Activated naive CD8-positive, alpha-beta T cell treated with anti-CD3 and anti-CD28 coated beads, Interleukin-2, amount 10 ng/mL, durations not matched to agents 7 days and 5 days (primary cell): ENCODE measurements at regions not wholly inside any gene's neighbourhood (a gene's known extent, or its start where the extent isn't known, plus 50 kb on each side); places are given as distances from the start of the nearest gene placed in this dataset.

Experiments
- ATAC-seq: fragments of 150-1000 bp; cut with Tn5 transposase; one replicate; pipeline ENCODE4 v1.10.0; 2021; ENCODE audit warnings: low read depth, moderate library complexity
- POLR2A ChIA-PET: fragments of 350-600 bp; sonication (Branson Sonifier 250); formaldehyde crosslinking; loops from one replicate; lab custom pipeline; 2021; ENCODE audit warnings: antibody characterized with exemption; lab: Charles Lee
- DNase-seq: peaks from one replicate; pipeline ENCODE4 v3.0.0; 2021
- H3K27ac Mint-ChIP-seq: one replicate; pipeline ENCODE4 v1.8.0; 2022; ENCODE audit warnings: mild to moderate bottlenecking, mixed read lengths
- H3K27me3 Mint-ChIP-seq: one replicate; pipeline ENCODE4 v1.8.0; 2022; ENCODE audit warnings: mild to moderate bottlenecking, moderate library complexity, mixed read lengths
- H3K36me3 Mint-ChIP-seq: one replicate; pipeline ENCODE4 v1.8.0; 2021; ENCODE audit warnings: mild to moderate bottlenecking, mixed read lengths
- H3K4me1 Mint-ChIP-seq: one replicate; pipeline ENCODE4 v1.8.0; 2021; ENCODE audit warnings: mixed read lengths
- H3K4me3 Mint-ChIP-seq: one replicate; pipeline ENCODE4 v1.8.0; 2022; ENCODE audit warnings: mild to moderate bottlenecking, moderate library complexity, mixed read lengths
- H3K9me3 Mint-ChIP-seq: one replicate; pipeline ENCODE4 v1.8.0; 2021; ENCODE audit warnings: mixed read lengths

- H3K4me3 Mint-ChIP-seq = no peak overlapping the region
- no peaks in the 10 kb centered on the region for H3K36me3 Mint-ChIP-seq
These were observed 663.7 kb downstream of the PTPRC start for GRCh38 chr1:199302554-199302953.

GRCh38 chr1:199303035-199303434 lies 664.2 kb downstream of the PTPRC start:
- Mint-ChIP-seq H3K27ac (no peak overlapping the region), H3K9me3 (no peaks in the 10 kb centered on the region), H3K36me3 (no peaks in the 10 kb centered on the region), H3K4me1 (no peaks in the 10 kb centered on the region), H3K4me3 (no peak overlapping the region), H3K27me3 (peaks cover 3% of the 10 kb centered on the region)
- ATAC-seq (no peak), DNase-seq (no peak)
- POLR2A ChIA-PET = no interaction called here

More at GRCh38 chr1:199302554-199302953, 663.7 kb downstream of the PTPRC start:
- Mint-ChIP-seq H3K9me3 (no peaks in the 10 kb centered on the region), H3K4me1 (no peaks in the 10 kb centered on the region), H3K27me3 (peaks cover 3% of the 10 kb centered on the region), H3K27ac (no peak overlapping the region)
- DNase-seq (no peak), ATAC-seq (no peak)
- POLR2A ChIA-PET = no interaction called here

- Mint-ChIP-seq H3K4me1 (no peaks in the 10 kb centered on the region), H3K4me3 (no peak overlapping the region), H3K27ac (no peak overlapping the region), H3K9me3 (no peaks in the 10 kb centered on the region), H3K36me3 (no peaks in the 10 kb centered on the region), H3K27me3 (peaks cover 3% of the 10 kb centered on the region)
- ATAC-seq = no peak
- POLR2A ChIA-PET = no interaction called here
- DNase-seq = no peak
These were observed 666.2 kb downstream of the PTPRC start for GRCh38 chr1:199305053-199305452.

- no peak overlapping the region for H3K27ac Mint-ChIP-seq
- POLR2A ChIA-PET = no interaction called here
- ATAC-seq = no peak
These were observed 668.8 kb downstream of the PTPRC start for GRCh38 chr1:199307496-199308264.

GRCh38 chr1:199308349-199308846 lies 669.6 kb downstream of the PTPRC start:
- H3K4me3 Mint-ChIP-seq = no peak overlapping the region
- POLR2A ChIA-PET = no interaction called here
- no peaks in the 10 kb centered on the region for H3K36me3 Mint-ChIP-seq
- no peaks in the 10 kb centered on the region for H3K4me1 Mint-ChIP-seq
- H3K27ac Mint-ChIP-seq = no peak overlapping the region
- ATAC-seq = no peak
- no peak for DNase-seq
- no peaks in the 10 kb centered on the region for H3K9me3 Mint-ChIP-seq
- H3K27me3 Mint-ChIP-seq = peaks cover 3% of the 10 kb centered on the region

More at GRCh38 chr1:199307496-199308264, 668.8 kb downstream of the PTPRC start:
- Mint-ChIP-seq H3K4me3 (no peak overlapping the region), H3K36me3 (no peaks in the 10 kb centered on the region), H3K9me3 (no peaks in the 10 kb centered on the region), H3K4me1 (no peaks in the 10 kb centered on the region), H3K27me3 (peaks cover 3% of the 10 kb centered on the region)
- no peak for DNase-seq

GRCh38 chr1:199310708-199311107 lies 671.9 kb downstream of the PTPRC start:
- POLR2A ChIA-PET = no interaction called here
- H3K27ac Mint-ChIP-seq = no peak overlapping the region
- ATAC-seq (no peak), DNase-seq (no peak)
- no peaks in the 10 kb centered on the region for H3K36me3 Mint-ChIP-seq
- H3K27me3 Mint-ChIP-seq = peaks cover 7% of the 10 kb centered on the region
- H3K9me3 Mint-ChIP-seq = no peaks in the 10 kb centered on the region
- H3K4me3 Mint-ChIP-seq = no peak overlapping the region
- H3K4me1 Mint-ChIP-seq = no peaks in the 10 kb centered on the region

- no peak overlapping the region for H3K4me3 Mint-ChIP-seq
- peaks cover 10% of the 10 kb centered on the region for H3K27me3 Mint-ChIP-seq
- no peak for DNase-seq
- no peak for ATAC-seq
- POLR2A ChIA-PET = no interaction called here
- no peak overlapping the region for H3K27ac Mint-ChIP-seq
- no peaks in the 10 kb centered on the region for H3K4me1 Mint-ChIP-seq
- no peaks in the 10 kb centered on the region for H3K9me3 Mint-ChIP-seq
- no peaks in the 10 kb centered on the region for H3K36me3 Mint-ChIP-seq
These were observed 672.8 kb downstream of the PTPRC start for GRCh38 chr1:199311478-199312262.

GRCh38 chr1:199312626-199313025 lies 673.8 kb downstream of the PTPRC start:
- Mint-ChIP-seq H3K4me3 (no peak overlapping the region), H3K9me3 (no peaks in the 10 kb centered on the region), H3K36me3 (no peaks in the 10 kb centered on the region), H3K4me1 (no peaks in the 10 kb centered on the region), H3K27ac (no peak overlapping the region), H3K27me3 (peaks cover 11% of the 10 kb centered on the region)
- DNase-seq (no peak), ATAC-seq (no peak)
- POLR2A ChIA-PET = no interaction called here

GRCh38 chr1:199313444-199313843 lies 674.6 kb downstream of the PTPRC start:
- no peak overlapping the region for H3K27ac Mint-ChIP-seq

GRCh38 chr1:199319341-199319740 lies 680.5 kb downstream of the PTPRC start:
- DNase-seq (no peak), ATAC-seq (no peak)
- Mint-ChIP-seq H3K9me3 (no peaks in the 10 kb centered on the region), H3K27me3 (peaks cover 11% of the 10 kb centered on the region), H3K4me3 (no peak overlapping the region), H3K36me3 (no peaks in the 10 kb centered on the region), H3K27ac (no peak overlapping the region), H3K4me1 (no peaks in the 10 kb centered on the region)
- POLR2A ChIA-PET = no interaction called here

More at GRCh38 chr1:199313444-199313843, 674.6 kb downstream of the PTPRC start:
- Mint-ChIP-seq H3K4me3 (no peak overlapping the region), H3K36me3 (no peaks in the 10 kb centered on the region), H3K9me3 (no peaks in the 10 kb centered on the region), H3K4me1 (no peaks in the 10 kb centered on the region), H3K27me3 (peaks cover 11% of the 10 kb centered on the region)
- POLR2A ChIA-PET = no interaction called here
- DNase-seq = no peak
- no peak for ATAC-seq

GRCh38 chr1:199322278-199322677 lies 683.4 kb downstream of the PTPRC start:
- Mint-ChIP-seq H3K36me3 (no peaks in the 10 kb centered on the region), H3K4me3 (no peak overlapping the region), H3K27ac (no peak overlapping the region), H3K9me3 (no peaks in the 10 kb centered on the region), H3K4me1 (no peaks in the 10 kb centered on the region), H3K27me3 (peaks cover 4% of the 10 kb centered on the region)
- ATAC-seq = no peak
- no peak for DNase-seq
- POLR2A ChIA-PET = no interaction called here

GRCh38 chr1:199333180-199333579 lies 694.3 kb upstream of the NR5A2 start:
- no peaks in the 10 kb centered on the region for H3K9me3 Mint-ChIP-seq
- DNase-seq (no peak), ATAC-seq (no peak)
- H3K36me3 Mint-ChIP-seq = no peaks in the 10 kb centered on the region
- H3K4me1 Mint-ChIP-seq = no peaks in the 10 kb centered on the region
- H3K27ac Mint-ChIP-seq = no peak overlapping the region
- POLR2A ChIA-PET = no interaction called here
- peaks cover 10% of the 10 kb centered on the region for H3K27me3 Mint-ChIP-seq
- H3K4me3 Mint-ChIP-seq = no peak overlapping the region

GRCh38 chr1:199335496-199335895 lies 692.0 kb upstream of the NR5A2 start:
- ATAC-seq (no peak), DNase-seq (no peak)
- Mint-ChIP-seq H3K9me3 (no peaks in the 10 kb centered on the region), H3K4me3 (no peak overlapping the region), H3K36me3 (no peaks in the 10 kb centered on the region), H3K27ac (no peak overlapping the region), H3K4me1 (no peaks in the 10 kb centered on the region), H3K27me3 (peaks cover 24% of the 10 kb centered on the region)
- POLR2A ChIA-PET = no interaction called here
